ENCODE measurements at regions not wholly inside any gene's neighbourhood (a gene's known extent, or its start where the extent isn't known, plus 50 kb on each side); places are given as distances from the start of the nearest gene placed in this dataset.

DNA sequence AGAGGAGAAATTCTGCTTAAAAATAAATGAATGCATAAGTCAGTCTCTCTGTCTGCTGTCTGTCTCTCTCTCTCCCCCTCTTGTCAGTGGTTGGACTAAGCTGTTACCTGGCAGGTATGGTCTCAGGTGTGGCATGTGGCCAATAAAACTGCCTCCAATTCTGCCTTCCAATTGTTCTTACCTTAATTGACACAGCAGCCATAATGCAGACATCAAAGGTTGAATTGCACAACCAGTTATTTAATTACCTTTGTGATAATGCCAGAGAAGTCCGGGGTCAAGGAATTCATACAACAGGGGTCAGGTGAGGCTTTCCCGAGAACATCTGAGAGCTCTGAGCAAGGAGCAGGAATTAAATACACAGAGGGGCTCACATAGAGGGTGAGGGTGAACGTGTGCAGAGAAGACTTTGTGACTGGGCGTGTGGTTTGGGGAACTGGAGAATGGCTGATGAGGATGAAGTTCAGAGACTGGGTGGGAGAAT, 78.8 kb upstream of the CDYL2 start:
- Mint-ChIP-seq H3K27ac (no peak overlapping the region), H3K9me3 (no peaks in the 10 kb centered on the region), H3K4me1 (no peaks in the 10 kb centered on the region), H3K36me3 (ENCODE audit: low read depth) (no peaks in the 10 kb centered on the region), H3K27me3 (ENCODE audit: low read depth) (peaks cover 22% of the 10 kb centered on the region), H3K4me3 (no peak overlapping the region)
- TF ChIP-seq CTCF (IDR thresholded peaks at IDR 0.05; ENCODE audit: unreplicated experiment in 3 of 3), result no peak

- no peak for TF ChIP-seq CTCF (IDR thresholded peaks at IDR 0.05; ENCODE audit: unreplicated experiment in 3 of 3)
- Mint-ChIP-seq H3K4me3 (no peak overlapping the region), H3K27ac (no peak overlapping the region), H3K9me3 (no peaks in the 10 kb centered on the region), H3K36me3 (ENCODE audit: low read depth) (no peaks in the 10 kb centered on the region), H3K4me1 (no peaks in the 10 kb centered on the region), H3K27me3 (ENCODE audit: low read depth) (peaks cover 30% of the 10 kb centered on the region)
Observed at GRCh38 chr16:80875616-80876015, 71.2 kb upstream of the CDYL2 start.

DNA sequence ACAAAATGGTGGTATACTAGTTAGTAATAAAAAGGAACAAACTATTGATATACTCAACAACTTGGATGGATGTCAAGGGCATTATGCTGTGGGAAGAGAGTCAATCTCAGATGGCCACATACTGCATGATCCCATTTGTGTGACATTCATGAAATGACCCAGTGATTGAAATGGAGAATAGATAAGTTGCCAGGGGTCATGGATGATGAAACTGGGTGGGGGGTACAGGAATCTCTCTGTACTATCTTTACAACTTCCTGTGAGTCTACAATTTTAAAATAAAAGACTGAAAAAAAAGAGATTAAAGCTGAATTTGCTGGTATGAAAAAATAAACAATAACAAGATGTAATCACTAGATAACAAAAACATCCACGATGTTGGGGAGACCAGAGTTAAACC, 70.5 kb upstream of the CDYL2 start:
- H3K27me3 Mint-ChIP-seq (ENCODE audit: low read depth), result peaks cover 30% of the 10 kb centered on the region
- no peaks in the 10 kb centered on the region for H3K4me1 Mint-ChIP-seq
- TF ChIP-seq CTCF (IDR thresholded peaks at IDR 0.05; ENCODE audit: unreplicated experiment in 3 of 3), result no peak
- H3K36me3 Mint-ChIP-seq (ENCODE audit: low read depth), result no peaks in the 10 kb centered on the region
- H3K27ac Mint-ChIP-seq, result no peak overlapping the region
- H3K4me3 Mint-ChIP-seq, result no peak overlapping the region
- H3K9me3 Mint-ChIP-seq, result no peaks in the 10 kb centered on the region

GRCh38 chr16:80862160-80862705, 57.8 kb upstream of the CDYL2 start:
- Mint-ChIP-seq H3K4me1 (peaks cover 4% of the 10 kb centered on the region), H3K36me3 (ENCODE audit: low read depth) (no peaks in the 10 kb centered on the region), H3K9me3 (peaks cover 11% of the 10 kb centered on the region), H3K27ac (no peak overlapping the region), H3K27me3 (ENCODE audit: low read depth) (peaks cover 4% of the 10 kb centered on the region), H3K4me3 (no peak overlapping the region)
- TF ChIP-seq CTCF (IDR thresholded peaks at IDR 0.05; ENCODE audit: unreplicated experiment in 3 of 3), result no peak
